GM10266 (cell line): ENCODE measurements at regions not wholly inside any gene's neighbourhood (a gene's known extent, or its start where the extent isn't known, plus 50 kb on each side); places are given as distances from the start of the nearest gene placed in this dataset.

Source experiments
- DNase-seq: peaks from one replicate; pipeline ENCODE4 v3.0.0; 2012; ENCODE audit errors: extremely low spot score
- CTCF ChIP-seq: IDR thresholded peaks from 2 replicates; pipeline ENCODE4 v1.5.1; 2012; ENCODE audit warnings: mild to moderate bottlenecking, low read depth; ENCODE audit not compliant: control insufficient read depth, insufficient read depth; ENCODE audit errors: missing control alignments

GRCh38 chr1:177891809-177892208 lies 78.0 kb downstream of the SEC16B start:
- no peak for TF ChIP-seq CTCF

GRCh38 chr1:177890479-177890878 lies 79.4 kb downstream of the SEC16B start:
- no peak for TF ChIP-seq CTCF
- DNase-seq: no peak

More at GRCh38 chr1:177891809-177892208, 78.0 kb downstream of the SEC16B start:
- DNase-seq: no peak

GRCh38 chr1:177884479-177885021 lies 85.3 kb downstream of the SEC16B start:
- no peak for DNase-seq
- no peak for TF ChIP-seq CTCF

GRCh38 chr1:177883581-177883980 lies 86.3 kb downstream of the SEC16B start:
- no peak for DNase-seq
- TF ChIP-seq CTCF: no peak

- TF ChIP-seq CTCF: no peak
- DNase-seq: no peak
Measured at GRCh38 chr1:177880339-177880891, 89.4 kb downstream of the SEC16B start.

- no peak for TF ChIP-seq CTCF
- no peak for DNase-seq
Measured at GRCh38 chr1:177877086-177877485, 92.8 kb downstream of the SEC16B start.

- no peak for TF ChIP-seq CTCF
- no peak for DNase-seq
Measured at GRCh38 chr1:177873238-177873637, 96.6 kb downstream of the SEC16B start.
